Mesodermal cell (in vitro differentiated cells): ENCODE measurements at regions not wholly inside any gene's neighbourhood (a gene's known extent, or its start where the extent isn't known, plus 50 kb on each side); places are given as distances from the start of the nearest gene placed in this dataset.
"Not testable (repeated sequence)": the region's sequence is repeated elsewhere in the genome, so short reads cannot be mapped to it uniquely, and the experiment has no call there.

Source experiments
- H3K27ac ChIP-seq: 2 replicates; pipeline ENCODE4 v1.7.0; 2013; ENCODE audit warnings: mild to moderate bottlenecking, low read depth, low read length, moderate library complexity; ENCODE audit not compliant: severe bottlenecking
- H3K36me3 ChIP-seq: 2 replicates; pipeline ENCODE4 v1.7.1; 2013; ENCODE audit warnings: mild to moderate bottlenecking, low read length, moderate library complexity; ENCODE audit not compliant: control insufficient read depth, insufficient read depth
- H3K4me1 ChIP-seq: one replicate; pipeline ENCODE4 v1.7.1; 2013; ENCODE audit warnings: mild to moderate bottlenecking, low read length; ENCODE audit not compliant: insufficient read depth, control insufficient read depth, poor library complexity, severe bottlenecking
- H3K4me3 ChIP-seq: 2 replicates; pipeline ENCODE4 v1.7.0; 2013; ENCODE audit warnings: low read length, control low read depth, mild to moderate bottlenecking; ENCODE audit not compliant: insufficient read depth, poor library complexity, severe bottlenecking; ENCODE audit errors: extremely low read depth
- H3K9me3 ChIP-seq: 2 replicates; pipeline ENCODE4 v1.7.1; 2013; ENCODE audit warnings: mild to moderate bottlenecking, low read length, moderate library complexity; ENCODE audit not compliant: control insufficient read depth
- WGBS, 2 experiments: methylation state at CpG; one replicate each; pipeline ENCODE4 v1.1.5; 2013; ENCODE audit warnings: missing lambda C conversion rate in 2 of 2; ENCODE audit not compliant: insufficient coverage in 2 of 2; 5-methylcytosine and 5-hydroxymethylcytosine counted together

- H3K27ac ChIP-seq: no peak overlapping the region
- no peaks in the 10 kb centered on the region for H3K4me1 ChIP-seq
- H3K4me3 ChIP-seq: no peak overlapping the region
- no peaks in the 10 kb centered on the region for H3K9me3 ChIP-seq
- WGBS, 2 experiments: 50% methylated on average over 1 of the region's 2 CpGs; no CpG with 5 or more reads in 1 of the 2 experiments
- no peaks in the 10 kb centered on the region for H3K36me3 ChIP-seq
Observed at GRCh38 chr13:64099994-64100393, 2684.3 kb upstream of the PCDH20 start.

GRCh38 chr13:64090311-64090710 lies 2674.7 kb upstream of the PCDH20 start:
- no peaks in the 10 kb centered on the region for H3K36me3 ChIP-seq
- 100% methylated on average over 1 to 2 of the region's 3 CpGs for WGBS, 2 experiments
- H3K9me3 ChIP-seq: no peaks in the 10 kb centered on the region
- H3K4me3 ChIP-seq: no peak overlapping the region
- no peaks in the 10 kb centered on the region for H3K4me1 ChIP-seq
- H3K27ac ChIP-seq: no peak overlapping the region

- Histone ChIP-seq H3K4me3 (no peak overlapping the region), H3K4me1 (no peaks in the 10 kb centered on the region), H3K27ac (no peak overlapping the region), H3K36me3 (no peaks in the 10 kb centered on the region), H3K9me3 (no peaks in the 10 kb centered on the region)
- WGBS, 2 experiments: no CpG with 5 or more reads among the region's 2 CpGs
Observed at GRCh38 chr13:64088491-64088890, 2672.8 kb upstream of the PCDH20 start.

GRCh38 chr13:64087624-64088023 lies 2672.0 kb upstream of the PCDH20 start:
- Histone ChIP-seq H3K9me3 (no peaks in the 10 kb centered on the region), H3K27ac (no peak overlapping the region), H3K4me1 (no peaks in the 10 kb centered on the region), H3K36me3 (no peaks in the 10 kb centered on the region), H3K4me3 (no peak overlapping the region)
- WGBS, 2 experiments: no CpG with 5 or more reads among the region's 1 CpG

- no peaks in the 10 kb centered on the region for H3K4me1 ChIP-seq
- no peaks in the 10 kb centered on the region for H3K36me3 ChIP-seq
- no CpG with 5 or more reads among the region's 1 CpG for WGBS, 2 experiments
- H3K4me3 ChIP-seq: no peak overlapping the region
- H3K9me3 ChIP-seq: no peaks in the 10 kb centered on the region
- no peak overlapping the region for H3K27ac ChIP-seq
Observed at GRCh38 chr13:64083811-64084210, 2668.2 kb upstream of the PCDH20 start.

- Histone ChIP-seq H3K4me3 (no peak overlapping the region), H3K4me1 (no peaks in the 10 kb centered on the region), H3K27ac (no peak overlapping the region), H3K9me3 (no peaks in the 10 kb centered on the region), H3K36me3 (no peaks in the 10 kb centered on the region)
- 60% methylated on average over 1 of the region's 1 CpG; no CpG with 5 or more reads in 1 of the 2 experiments for WGBS, 2 experiments
Observed at GRCh38 chr13:64083396-64083795, 2667.7 kb upstream of the PCDH20 start.

- Histone ChIP-seq H3K36me3 (no peaks in the 10 kb centered on the region), H3K4me1 (no peaks in the 10 kb centered on the region), H3K27ac (no peak overlapping the region), H3K4me3 (no peak overlapping the region), H3K9me3 (no peaks in the 10 kb centered on the region)
- 93 to 95% methylated on average over 15 to 22 of the region's 22 CpGs for WGBS, 2 experiments
Observed at GRCh38 chr13:64078480-64078936, 2662.9 kb upstream of the PCDH20 start.

- WGBS, 2 experiments: 88 to 89% methylated on average over 5 to 6 of the region's 6 CpGs
- H3K9me3 ChIP-seq: no peaks in the 10 kb centered on the region
- H3K4me1 ChIP-seq: no peaks in the 10 kb centered on the region
- H3K4me3 ChIP-seq: no peak overlapping the region
- H3K27ac ChIP-seq: no peak overlapping the region
- H3K36me3 ChIP-seq: no peaks in the 10 kb centered on the region
Observed at GRCh38 chr13:64078025-64078424, 2662.4 kb upstream of the PCDH20 start.

- H3K4me3 ChIP-seq, H3K27ac ChIP-seq: not testable (repeated sequence)
- WGBS, 2 experiments: 94 to 96% methylated on average over 22 to 24 of the region's 36 CpGs
Observed at GRCh38 chr13:64077132-64077835, 2661.6 kb upstream of the PCDH20 start.

GRCh38 chr13:64075543-64076271 lies 2660.1 kb upstream of the PCDH20 start:
- H3K4me3 ChIP-seq: no peak overlapping the region
- WGBS, 2 experiments: 93 to 95% methylated on average over 11 to 13 of the region's 14 CpGs
- no peaks in the 10 kb centered on the region for H3K36me3 ChIP-seq
- no peak overlapping the region for H3K27ac ChIP-seq
- H3K4me1 ChIP-seq: no peaks in the 10 kb centered on the region
- no peaks in the 10 kb centered on the region for H3K9me3 ChIP-seq

More at GRCh38 chr13:64077132-64077835, 2661.6 kb upstream of the PCDH20 start:
- H3K9me3 ChIP-seq, H3K36me3 ChIP-seq, H3K4me1 ChIP-seq: not testable (repeated sequence)

- H3K27ac ChIP-seq: no peak overlapping the region
- no peak overlapping the region for H3K4me3 ChIP-seq
- 93 to 95% methylated on average over 9 to 10 of the region's 12 CpGs for WGBS, 2 experiments
- H3K9me3 ChIP-seq: no peaks in the 10 kb centered on the region
- no peaks in the 10 kb centered on the region for H3K4me1 ChIP-seq
- no peaks in the 10 kb centered on the region for H3K36me3 ChIP-seq
Observed at GRCh38 chr13:64074971-64075474, 2659.4 kb upstream of the PCDH20 start.
